C4-2B (cell line): ENCODE measurements at regions not wholly inside any gene's neighbourhood (a gene's known extent, or its start where the extent isn't known, plus 50 kb on each side); places are given as distances from the start of the nearest gene placed in this dataset.
"Not testable (repeated sequence)": the region's sequence is repeated elsewhere in the genome, so short reads cannot be mapped to it uniquely, and the experiment has no call there.

ENCODE experiments used
- H3K27ac ChIP-seq: fragments of 450-650 bp; 2 replicates; pipeline ENCODE4 v1.5.1; 2017
- ZFX ChIP-seq: fragments of 450-650 bp; IDR thresholded peaks from 2 replicates; pipeline ENCODE4 v1.6.1; 2017
- TF ChIP-seq, protein P1 (sequence below): fragments of 450-650 bp; conservative IDR thresholded peaks from 2 replicates; pipeline ENCODE4 v1.5.1; 2017; ENCODE audit warnings: mild to moderate bottlenecking

DNA sequence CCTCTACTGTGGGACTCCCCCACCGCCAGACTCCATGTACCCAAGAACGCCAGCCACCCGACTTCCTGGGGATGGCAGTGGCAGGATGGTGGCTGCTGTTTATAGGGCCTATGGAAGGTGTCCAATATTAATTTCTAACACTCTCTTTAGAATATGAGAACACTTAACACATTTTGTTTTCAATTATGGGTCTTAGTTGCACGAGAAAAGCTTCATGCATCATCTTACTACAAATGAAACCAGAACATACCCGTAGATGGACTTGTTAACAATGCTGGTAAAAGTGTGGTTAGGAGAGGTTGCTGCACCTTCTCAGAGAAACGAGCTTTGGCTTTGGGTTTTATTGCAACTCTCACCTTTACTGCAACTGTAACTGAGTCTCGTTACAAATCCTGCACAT, 335.6 kb upstream of the ID2 start:
- no peak for TF ChIP-seq ZFX
- TF ChIP-seq, protein P1, sequence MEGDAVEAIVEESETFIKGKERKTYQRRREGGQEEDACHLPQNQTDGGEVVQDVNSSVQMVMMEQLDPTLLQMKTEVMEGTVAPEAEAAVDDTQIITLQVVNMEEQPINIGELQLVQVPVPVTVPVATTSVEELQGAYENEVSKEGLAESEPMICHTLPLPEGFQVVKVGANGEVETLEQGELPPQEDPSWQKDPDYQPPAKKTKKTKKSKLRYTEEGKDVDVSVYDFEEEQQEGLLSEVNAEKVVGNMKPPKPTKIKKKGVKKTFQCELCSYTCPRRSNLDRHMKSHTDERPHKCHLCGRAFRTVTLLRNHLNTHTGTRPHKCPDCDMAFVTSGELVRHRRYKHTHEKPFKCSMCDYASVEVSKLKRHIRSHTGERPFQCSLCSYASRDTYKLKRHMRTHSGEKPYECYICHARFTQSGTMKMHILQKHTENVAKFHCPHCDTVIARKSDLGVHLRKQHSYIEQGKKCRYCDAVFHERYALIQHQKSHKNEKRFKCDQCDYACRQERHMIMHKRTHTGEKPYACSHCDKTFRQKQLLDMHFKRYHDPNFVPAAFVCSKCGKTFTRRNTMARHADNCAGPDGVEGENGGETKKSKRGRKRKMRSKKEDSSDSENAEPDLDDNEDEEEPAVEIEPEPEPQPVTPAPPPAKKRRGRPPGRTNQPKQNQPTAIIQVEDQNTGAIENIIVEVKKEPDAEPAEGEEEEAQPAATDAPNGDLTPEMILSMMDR, result no peak
- H3K27ac ChIP-seq, result no peak overlapping the region

- no peak overlapping the region for H3K27ac ChIP-seq
- TF ChIP-seq, protein P1, result no peak
- TF ChIP-seq ZFX, result no peak
Observed at GRCh38 chr2:8346706-8347430, 335.0 kb upstream of the ID2 start.

- not testable (repeated sequence) for H3K27ac ChIP-seq
Observed at GRCh38 chr2:8348911-8349310, 332.9 kb upstream of the ID2 start.

DNA sequence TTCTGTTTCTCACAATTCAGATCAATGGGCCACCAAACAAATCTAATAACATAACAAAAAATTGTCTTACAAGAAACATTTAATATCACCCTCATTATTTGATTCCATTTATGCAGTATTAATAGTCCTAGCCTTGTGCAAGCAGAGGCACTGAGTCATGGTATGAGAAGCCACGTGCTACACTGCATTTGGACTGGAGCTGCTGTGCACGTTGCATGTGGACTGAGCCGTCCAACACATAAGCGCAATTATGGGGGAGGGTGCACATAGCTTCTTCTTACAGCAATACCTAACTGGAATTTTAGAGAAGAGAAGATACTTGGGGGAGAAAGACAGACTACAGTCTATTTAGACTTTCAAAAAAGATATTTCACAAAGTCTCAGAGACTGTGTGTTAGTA, 329.6 kb upstream of the ID2 start:
- TF ChIP-seq ZFX, result no peak
- TF ChIP-seq, protein P1, result no peak
- no peak overlapping the region for H3K27ac ChIP-seq

DNA sequence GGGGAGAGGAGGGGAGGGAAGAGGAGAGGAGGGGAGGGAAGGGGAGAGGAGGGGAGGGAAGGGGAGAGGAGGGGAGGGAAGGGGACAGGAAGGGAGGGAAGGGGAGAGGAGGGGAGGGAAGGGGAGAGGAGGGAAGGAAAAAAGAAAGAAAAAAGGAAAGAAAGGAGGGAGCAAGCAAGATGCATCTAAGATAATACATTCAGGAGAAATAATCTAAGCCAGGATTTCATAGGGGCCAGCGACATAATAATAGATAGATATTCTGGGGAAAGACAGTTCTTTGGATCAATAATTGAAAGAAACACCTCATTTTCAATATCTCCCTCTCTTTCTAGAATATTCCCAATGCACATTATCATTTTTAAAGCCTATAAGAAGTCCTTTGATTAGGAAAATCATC, 328.9 kb upstream of the ID2 start:
- no peak for TF ChIP-seq ZFX
- TF ChIP-seq, protein P1, result no peak
- H3K27ac ChIP-seq, result no peak overlapping the region

- no peak for TF ChIP-seq ZFX
- TF ChIP-seq, protein P1, result no peak
- H3K27ac ChIP-seq, result no peak overlapping the region
Observed at GRCh38 chr2:8355102-8355859, 326.6 kb upstream of the ID2 start.

DNA sequence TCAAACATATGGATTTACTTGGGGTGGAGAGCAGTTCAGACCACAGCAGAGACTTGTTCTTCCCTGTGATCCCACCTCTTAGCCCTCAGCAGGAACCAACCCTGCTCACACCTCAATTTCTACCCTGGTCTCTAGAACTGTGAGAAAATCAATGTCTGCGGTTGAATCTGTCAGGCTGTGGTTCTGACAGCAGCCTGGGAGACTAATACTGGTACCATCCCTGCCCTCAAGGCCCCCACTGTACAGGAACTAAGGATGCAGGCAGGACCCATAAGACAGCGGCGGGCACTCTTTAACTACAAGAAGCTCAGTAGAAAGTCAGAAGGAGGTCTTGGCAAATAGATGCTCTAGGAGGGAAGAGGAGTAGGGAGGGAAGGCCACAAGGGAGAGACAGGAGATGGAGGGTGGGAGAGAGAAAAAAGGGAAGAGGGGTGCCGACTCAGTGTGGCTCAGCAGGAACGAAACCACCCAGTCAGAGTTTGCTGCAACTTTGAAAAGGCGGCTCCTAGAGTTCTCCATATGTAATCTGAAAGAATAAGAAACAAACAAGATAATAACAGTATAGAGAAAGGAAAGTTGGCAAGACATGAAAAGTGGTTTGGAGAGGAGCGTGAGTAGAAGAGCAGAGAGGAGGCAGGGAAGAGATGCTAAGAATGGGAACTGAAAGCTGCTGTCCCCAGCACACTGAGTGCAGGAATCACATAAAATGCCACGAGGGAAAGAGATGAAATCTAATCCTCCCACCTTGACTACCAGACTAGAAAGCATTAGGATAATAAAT, 323.9 kb upstream of the ID2 start:
- TF ChIP-seq ZFX, result no peak
- TF ChIP-seq, protein P1, result no peak
- H3K27ac ChIP-seq, result no peak overlapping the region
